Ishikawa (cell line): ENCODE measurements at regions not wholly inside any gene's neighbourhood (a gene's known extent, or its start where the extent isn't known, plus 50 kb on each side); places are given as distances from the start of the nearest gene placed in this dataset.

Experiments used
- CEBPB ChIP-seq: IDR thresholded peaks from 2 replicates; pipeline ENCODE4 v1.6.1; 2012
- CREB1 ChIP-seq: IDR thresholded peaks from 2 replicates; pipeline ENCODE4 v1.6.1; 2012; ENCODE audit warnings: low read depth
- EGR1 ChIP-seq: IDR thresholded peaks from 2 replicates; pipeline ENCODE4 v1.6.1; 2012
- EP300 ChIP-seq: IDR thresholded peaks from 2 replicates; pipeline ENCODE4 v1.6.1; 2012; ENCODE audit warnings: borderline replicate concordance
- FOXM1 ChIP-seq: IDR thresholded peaks from 2 replicates; pipeline ENCODE4 v1.6.1; 2012; ENCODE audit warnings: low read depth, borderline replicate concordance
- NFIC ChIP-seq: IDR thresholded peaks from 2 replicates; pipeline ENCODE4 v1.6.1; 2012
- RAD21 ChIP-seq: IDR thresholded peaks from 2 replicates; pipeline ENCODE4 v1.6.1; 2012; ENCODE audit warnings: low read depth
- TAF1 ChIP-seq: IDR thresholded peaks from 2 replicates; pipeline ENCODE4 v1.6.1; 2012; ENCODE audit warnings: low read depth, mild to moderate bottlenecking
- TCF12 ChIP-seq: IDR thresholded peaks from 2 replicates; pipeline ENCODE4 v1.6.1; 2012; ENCODE audit warnings: low read depth
- TEAD4 ChIP-seq: IDR thresholded peaks from 2 replicates; pipeline ENCODE4 v1.6.1; 2012
- YY1 ChIP-seq: IDR thresholded peaks from 2 replicates; pipeline ENCODE4 v1.6.1; 2012; ENCODE audit warnings: low read depth
- TF ChIP-seq, protein P1 (sequence below): IDR thresholded peaks from 2 replicates; pipeline ENCODE4 v1.6.1; 2012
- TF ChIP-seq, protein P2 (sequence below): IDR thresholded peaks from 2 replicates; pipeline ENCODE4 v1.6.1; 2012; ENCODE audit warnings: low read depth, mild to moderate bottlenecking

DNA sequence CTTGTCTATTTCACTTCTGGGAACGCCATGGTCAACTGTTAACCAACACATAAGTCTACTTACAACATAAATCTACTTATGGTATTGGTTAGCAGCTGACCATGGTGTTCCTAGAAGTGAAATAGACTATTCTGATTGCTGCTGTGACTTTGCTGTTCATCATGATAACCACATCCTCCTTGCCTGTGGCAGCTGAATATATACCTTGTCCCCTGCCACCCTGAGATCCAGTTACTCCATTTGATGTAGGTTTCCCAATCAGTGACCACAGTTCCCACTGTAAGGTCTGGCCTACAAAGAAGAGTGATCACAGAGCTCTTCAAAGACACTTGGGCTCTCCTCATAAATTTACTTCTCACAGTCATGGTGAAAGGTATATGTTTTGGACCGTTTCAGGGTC lies 66.8 kb upstream of the ALDH1A3 start:
- TF ChIP-seq, protein P1, sequence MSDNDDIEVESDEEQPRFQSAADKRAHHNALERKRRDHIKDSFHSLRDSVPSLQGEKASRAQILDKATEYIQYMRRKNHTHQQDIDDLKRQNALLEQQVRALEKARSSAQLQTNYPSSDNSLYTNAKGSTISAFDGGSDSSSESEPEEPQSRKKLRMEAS = no peak
- TF ChIP-seq TEAD4 (no peak), CREB1 (no peak), EP300 (no peak), FOXM1 (no peak), TAF1 (no peak), CEBPB (no peak), EGR1 (no peak), RAD21 (no peak), NFIC (no peak), TCF12 (no peak), YY1 (no peak)
- TF ChIP-seq, protein P2, sequence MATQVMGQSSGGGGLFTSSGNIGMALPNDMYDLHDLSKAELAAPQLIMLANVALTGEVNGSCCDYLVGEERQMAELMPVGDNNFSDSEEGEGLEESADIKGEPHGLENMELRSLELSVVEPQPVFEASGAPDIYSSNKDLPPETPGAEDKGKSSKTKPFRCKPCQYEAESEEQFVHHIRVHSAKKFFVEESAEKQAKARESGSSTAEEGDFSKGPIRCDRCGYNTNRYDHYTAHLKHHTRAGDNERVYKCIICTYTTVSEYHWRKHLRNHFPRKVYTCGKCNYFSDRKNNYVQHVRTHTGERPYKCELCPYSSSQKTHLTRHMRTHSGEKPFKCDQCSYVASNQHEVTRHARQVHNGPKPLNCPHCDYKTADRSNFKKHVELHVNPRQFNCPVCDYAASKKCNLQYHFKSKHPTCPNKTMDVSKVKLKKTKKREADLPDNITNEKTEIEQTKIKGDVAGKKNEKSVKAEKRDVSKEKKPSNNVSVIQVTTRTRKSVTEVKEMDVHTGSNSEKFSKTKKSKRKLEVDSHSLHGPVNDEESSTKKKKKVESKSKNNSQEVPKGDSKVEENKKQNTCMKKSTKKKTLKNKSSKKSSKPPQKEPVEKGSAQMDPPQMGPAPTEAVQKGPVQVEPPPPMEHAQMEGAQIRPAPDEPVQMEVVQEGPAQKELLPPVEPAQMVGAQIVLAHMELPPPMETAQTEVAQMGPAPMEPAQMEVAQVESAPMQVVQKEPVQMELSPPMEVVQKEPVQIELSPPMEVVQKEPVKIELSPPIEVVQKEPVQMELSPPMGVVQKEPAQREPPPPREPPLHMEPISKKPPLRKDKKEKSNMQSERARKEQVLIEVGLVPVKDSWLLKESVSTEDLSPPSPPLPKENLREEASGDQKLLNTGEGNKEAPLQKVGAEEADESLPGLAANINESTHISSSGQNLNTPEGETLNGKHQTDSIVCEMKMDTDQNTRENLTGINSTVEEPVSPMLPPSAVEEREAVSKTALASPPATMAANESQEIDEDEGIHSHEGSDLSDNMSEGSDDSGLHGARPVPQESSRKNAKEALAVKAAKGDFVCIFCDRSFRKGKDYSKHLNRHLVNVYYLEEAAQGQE = no peak
